Fibroblast of lung (primary cell): ENCODE measurements at regions not wholly inside any gene's neighbourhood (a gene's known extent, or its start where the extent isn't known, plus 50 kb on each side); places are given as distances from the start of the nearest gene placed in this dataset.

ENCODE experiments used
- DNase-seq, 2 donors: peaks; one replicate each; pipeline versions ENCODE4 v3.0.0 to v3.0.0-alpha.2; 2010; ENCODE audit warnings: low read depth in 2 of 2
- H2AFZ ChIP-seq: 2 replicates; pipeline ENCODE4 v1.5.1; 2012; ENCODE audit warnings: low read length, control low read depth, inconsistent platforms
- H3K27ac ChIP-seq: 2 replicates; pipeline ENCODE4 v1.5.1; 2011; ENCODE audit warnings: low read length, control low read depth; ENCODE audit not compliant: insufficient read depth
- H3K27me3 ChIP-seq: 2 replicates; pipeline ENCODE4 v1.5.1; 2011; ENCODE audit warnings: mild to moderate bottlenecking, low read length; ENCODE audit not compliant: control insufficient read depth, insufficient read depth
- H3K36me3 ChIP-seq: 2 replicates; pipeline ENCODE4 v1.5.1; 2011; ENCODE audit warnings: low read length; ENCODE audit not compliant: control insufficient read depth, insufficient read depth
- H3K4me1 ChIP-seq: 2 replicates; pipeline ENCODE4 v1.5.1; 2011; ENCODE audit warnings: low read length; ENCODE audit not compliant: control insufficient read depth, insufficient read depth; ENCODE audit errors: extremely low read depth
- H3K4me2 ChIP-seq: 2 replicates; pipeline ENCODE4 v1.5.1; 2011; ENCODE audit warnings: low read length, control low read depth; ENCODE audit not compliant: insufficient read depth; ENCODE audit errors: extremely low read depth
- H3K4me3 ChIP-seq, 4 experiments: fragments of 200-600 bp in 1 of 4; sonication (generic) in 1 of 4; replicated peaks in 1 of 4; 2 replicates each; pipeline ENCODE4 v1.5.1; 2011 to 2016; ENCODE audit warnings: low read length in 4 of 4, low read depth in 3 of 4, mild to moderate bottlenecking in 3 of 4, control low read depth in 2 of 4, inconsistent platforms in 1 of 4, mixed read lengths in 1 of 4; ENCODE audit not compliant: insufficient read depth in 1 of 4; ENCODE audit errors: control extremely low read depth in 1 of 4
- H3K79me2 ChIP-seq: 2 replicates; pipeline ENCODE4 v1.5.1; 2012; ENCODE audit warnings: mild to moderate bottlenecking, low read length, inconsistent platforms; ENCODE audit not compliant: control insufficient read depth, insufficient read depth
- H3K9ac ChIP-seq: 2 replicates; pipeline ENCODE4 v1.5.1; 2011; ENCODE audit warnings: mild to moderate bottlenecking, low read length, control low read depth; ENCODE audit not compliant: insufficient read depth
- H3K9me3 ChIP-seq: 2 replicates; pipeline ENCODE4 v1.5.1; 2012; ENCODE audit warnings: low read depth, low read length; ENCODE audit not compliant: control insufficient read depth, insufficient read depth
- H4K20me1 ChIP-seq: 2 replicates; pipeline ENCODE4 v1.5.1; 2011; ENCODE audit warnings: low read length; ENCODE audit not compliant: control insufficient read depth, insufficient read depth; ENCODE audit errors: extremely low read depth
- EZH2 ChIP-seq: IDR thresholded peaks from 2 replicates; pipeline ENCODE4 v1.5.1; 2012; ENCODE audit warnings: low read length, control low read depth, mild to moderate bottlenecking; ENCODE audit errors: missing control alignments
- TF ChIP-seq, protein P1 (sequence below), 2 donors: IDR thresholded peaks in 1 of 2; conservative IDR thresholded peaks in 1 of 2; 1 replicate in 1 of 2; 2 replicates in 1 of 2; pipeline ENCODE4 v1.5.1; 2011 to 2012; ENCODE audit warnings: low read length in 2 of 2, control low read depth in 1 of 2, inconsistent platforms in 1 of 2, low read depth in 1 of 2, mild to moderate bottlenecking in 1 of 2

DNA sequence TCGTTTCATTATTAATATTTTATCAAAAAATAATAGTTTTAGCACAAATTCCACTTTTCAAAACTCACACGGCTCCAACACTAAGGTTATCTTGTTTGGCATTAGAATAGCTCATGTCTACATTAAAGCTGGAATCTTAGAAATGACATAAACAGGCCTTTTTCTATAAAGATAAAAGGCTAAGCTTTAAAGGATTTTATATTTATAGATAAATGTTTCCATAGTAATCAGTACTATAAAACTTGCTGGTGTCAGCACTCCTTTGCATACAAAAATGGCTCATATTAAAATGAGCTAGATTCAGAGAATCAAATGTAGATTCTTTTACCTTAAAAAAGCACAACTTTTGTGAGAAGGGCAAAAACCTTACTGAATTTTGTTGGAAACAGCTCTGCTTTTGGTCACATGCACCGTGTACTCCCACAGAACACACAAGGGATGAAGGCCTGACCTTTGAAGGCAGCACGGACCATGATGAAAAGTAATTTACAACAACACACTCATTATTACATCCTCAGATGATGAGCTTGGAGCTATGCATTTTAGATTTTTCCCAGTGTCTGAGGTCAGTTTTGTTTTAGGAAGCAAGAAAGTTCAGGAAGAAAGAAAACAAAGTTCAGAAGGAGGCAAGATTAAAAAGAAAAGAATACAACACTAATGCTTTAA is 202.8 kb downstream of the BCAT1 start:
- Histone ChIP-seq H3K27ac (no peak overlapping the region), H3K4me1 (peaks cover 4% of the 10 kb centered on the region), H4K20me1 (no peaks in the 10 kb centered on the region), H3K9me3 (no peaks in the 10 kb centered on the region), H2AFZ (peak overlapping the region; percentile 67), H3K27me3 (no peaks in the 10 kb centered on the region), H3K4me3 (no peak overlapping the region), H3K36me3 (no peaks in the 10 kb centered on the region), H3K79me2 (no peaks in the 10 kb centered on the region), H3K9ac (no peak overlapping the region), H3K4me2 (no peak overlapping the region)
- DNase-seq: no peak
- TF ChIP-seq, protein P1, sequence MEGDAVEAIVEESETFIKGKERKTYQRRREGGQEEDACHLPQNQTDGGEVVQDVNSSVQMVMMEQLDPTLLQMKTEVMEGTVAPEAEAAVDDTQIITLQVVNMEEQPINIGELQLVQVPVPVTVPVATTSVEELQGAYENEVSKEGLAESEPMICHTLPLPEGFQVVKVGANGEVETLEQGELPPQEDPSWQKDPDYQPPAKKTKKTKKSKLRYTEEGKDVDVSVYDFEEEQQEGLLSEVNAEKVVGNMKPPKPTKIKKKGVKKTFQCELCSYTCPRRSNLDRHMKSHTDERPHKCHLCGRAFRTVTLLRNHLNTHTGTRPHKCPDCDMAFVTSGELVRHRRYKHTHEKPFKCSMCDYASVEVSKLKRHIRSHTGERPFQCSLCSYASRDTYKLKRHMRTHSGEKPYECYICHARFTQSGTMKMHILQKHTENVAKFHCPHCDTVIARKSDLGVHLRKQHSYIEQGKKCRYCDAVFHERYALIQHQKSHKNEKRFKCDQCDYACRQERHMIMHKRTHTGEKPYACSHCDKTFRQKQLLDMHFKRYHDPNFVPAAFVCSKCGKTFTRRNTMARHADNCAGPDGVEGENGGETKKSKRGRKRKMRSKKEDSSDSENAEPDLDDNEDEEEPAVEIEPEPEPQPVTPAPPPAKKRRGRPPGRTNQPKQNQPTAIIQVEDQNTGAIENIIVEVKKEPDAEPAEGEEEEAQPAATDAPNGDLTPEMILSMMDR (conservative IDR thresholded peaks at IDR 0.05 in 1 of 2, IDR thresholded peaks at IDR 0.05 in 1 of 2; ENCODE audit: low read depth in 1 of 2, low read length in 2 of 2): no peak
- no peak for TF ChIP-seq EZH2

DNA sequence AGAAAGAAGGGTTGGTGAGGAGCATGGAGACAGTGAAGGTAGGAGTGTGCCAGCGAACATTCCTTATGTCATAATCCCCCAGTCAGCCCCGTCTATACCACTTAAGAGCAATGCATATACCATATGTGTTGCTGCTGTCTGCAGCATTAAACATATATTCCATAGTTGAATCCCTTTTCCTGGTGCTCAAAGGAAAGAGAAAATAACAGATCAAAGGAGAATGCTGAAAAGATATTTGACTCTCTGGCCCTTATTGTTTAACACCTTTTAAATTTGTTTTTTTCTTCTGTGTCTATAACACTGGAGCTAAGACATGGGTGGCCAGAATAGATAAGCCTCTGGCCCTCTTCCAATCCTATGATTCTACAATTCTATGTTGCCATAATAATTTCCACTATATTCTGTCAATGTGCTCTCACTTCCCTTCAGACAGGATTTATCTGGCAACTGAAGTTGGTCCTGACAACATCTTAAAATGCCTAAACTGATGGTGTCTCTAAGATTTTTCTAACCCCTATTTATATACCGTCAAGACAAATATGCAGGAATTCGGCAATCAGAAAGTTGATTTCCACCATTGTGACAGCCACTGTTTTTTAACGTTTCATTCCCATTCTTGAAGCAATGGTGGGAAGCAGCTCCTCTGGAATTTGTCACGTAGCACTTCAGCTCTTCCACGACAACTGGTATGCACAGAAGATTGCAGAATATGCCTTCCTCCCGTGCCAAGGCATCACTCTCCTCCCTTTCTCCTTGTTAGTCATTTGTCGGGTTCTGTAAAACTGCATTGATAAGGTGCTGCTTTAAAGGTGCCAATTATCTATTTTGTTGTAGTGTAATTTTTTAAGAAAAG is 204.7 kb downstream of the BCAT1 start:
- H3K9ac ChIP-seq: no peak overlapping the region
- no peaks in the 10 kb centered on the region for H3K9me3 ChIP-seq
- H3K4me3 ChIP-seq: no peak overlapping the region
- H3K4me2 ChIP-seq: no peak overlapping the region
- no peaks in the 10 kb centered on the region for H3K27me3 ChIP-seq
- H3K79me2 ChIP-seq: no peaks in the 10 kb centered on the region
- DNase-seq: no peak
- TF ChIP-seq EZH2: no peak
- H3K27ac ChIP-seq: no peak overlapping the region
- peak overlapping the region; percentile 34 for H2AFZ ChIP-seq
- H4K20me1 ChIP-seq: no peaks in the 10 kb centered on the region
- peaks cover 2% of the 10 kb centered on the region for H3K4me1 ChIP-seq
- H3K36me3 ChIP-seq: no peaks in the 10 kb centered on the region

DNA sequence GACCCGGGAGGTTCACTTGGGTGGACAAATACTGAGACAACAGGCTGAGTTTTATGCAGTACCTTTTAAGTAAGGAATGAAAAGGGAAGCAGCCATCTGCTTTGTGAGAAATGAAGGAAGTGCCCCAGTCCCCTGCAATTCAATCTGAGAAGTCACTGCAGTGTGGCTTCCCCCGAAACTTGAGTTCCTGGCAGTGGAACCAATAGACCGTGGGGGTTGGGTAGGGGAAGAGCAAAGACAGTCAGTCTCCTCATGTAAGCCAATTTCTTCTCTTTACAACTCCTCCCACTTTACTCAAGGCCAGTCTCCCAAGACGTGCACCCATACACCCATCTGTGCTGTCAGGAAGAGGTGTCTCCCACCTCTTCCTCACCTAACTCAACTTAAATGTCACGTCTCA is 206.5 kb downstream of the BCAT1 start:
- no peaks in the 10 kb centered on the region for H3K27me3 ChIP-seq
- no peak overlapping the region for H3K9ac ChIP-seq
- H3K27ac ChIP-seq: no peak overlapping the region
- TF ChIP-seq, protein P1 (conservative IDR thresholded peaks at IDR 0.05 in 1 of 2, IDR thresholded peaks at IDR 0.05 in 1 of 2; ENCODE audit: low read depth in 1 of 2, low read length in 2 of 2): no peak
- no peak for TF ChIP-seq EZH2
- peaks cover 2% of the 10 kb centered on the region for H3K4me1 ChIP-seq
- H3K4me2 ChIP-seq: no peak overlapping the region
- no peak overlapping the region for H3K4me3 ChIP-seq
- no peaks in the 10 kb centered on the region for H3K79me2 ChIP-seq
- no peaks in the 10 kb centered on the region for H3K36me3 ChIP-seq
- no peak overlapping the region for H2AFZ ChIP-seq
- no peak for DNase-seq
- no peaks in the 10 kb centered on the region for H3K9me3 ChIP-seq
- no peaks in the 10 kb centered on the region for H4K20me1 ChIP-seq
